HUES64 (cell line): ENCODE measurements at regions not wholly inside any gene's neighbourhood (a gene's known extent, or its start where the extent isn't known, plus 50 kb on each side); places are given as distances from the start of the nearest gene placed in this dataset.
"Not testable (repeated sequence)": the region's sequence is repeated elsewhere in the genome, so short reads cannot be mapped to it uniquely, and the experiment has no call there.

ENCODE experiments used
- H3K27ac ChIP-seq: 2 replicates; pipeline ENCODE4 v1.7.0; 2013; ENCODE audit warnings: low read depth, low read length, inconsistent platforms
- H3K27me3 ChIP-seq: 2 replicates; pipeline ENCODE4 v1.6.1; 2013; ENCODE audit warnings: mild to moderate bottlenecking, low read length; ENCODE audit not compliant: insufficient read depth
- H3K36me3 ChIP-seq: 2 replicates; pipeline ENCODE4 v1.6.1; 2013; ENCODE audit warnings: mild to moderate bottlenecking, low read length; ENCODE audit not compliant: insufficient read depth
- H3K4me1 ChIP-seq: 2 replicates; pipeline ENCODE4 v1.6.1; 2013; ENCODE audit warnings: mild to moderate bottlenecking, low read length, moderate library complexity; ENCODE audit not compliant: insufficient read depth
- H3K4me3 ChIP-seq: 2 replicates; pipeline ENCODE4 v1.5.1; 2013; ENCODE audit warnings: mild to moderate bottlenecking, low read length, moderate library complexity
- H3K9ac ChIP-seq: 2 replicates; pipeline ENCODE4 v1.6.1; 2013; ENCODE audit warnings: mild to moderate bottlenecking, low read depth, low read length
- H3K9me3 ChIP-seq: 2 replicates; pipeline ENCODE4 v1.6.1; 2013; ENCODE audit warnings: low read depth, low read length; ENCODE audit not compliant: insufficient read depth
- WGBS: fragments of 150-250, 120-280 bp; methylation state at CpG from one replicate; pipeline ENCODE4 v1.1.7; 2013; ENCODE audit warnings: missing lambda C conversion rate; 5-methylcytosine and 5-hydroxymethylcytosine counted together

- H3K9ac ChIP-seq = no peak overlapping the region
- no peaks in the 10 kb centered on the region for H3K36me3 ChIP-seq
- H3K4me1 ChIP-seq = no peaks in the 10 kb centered on the region
- no peaks in the 10 kb centered on the region for H3K27me3 ChIP-seq
- H3K4me3 ChIP-seq = no peak overlapping the region
- H3K9me3 ChIP-seq = no peaks in the 10 kb centered on the region
- no peak overlapping the region for H3K27ac ChIP-seq
- 96% methylated on average over 2 of the region's 2 CpGs for WGBS
These were observed 214.8 kb downstream of the EMP1 start for GRCh38 chr12:13411287-13411686.

- Histone ChIP-seq H3K4me1 (no peaks in the 10 kb centered on the region), H3K9me3 (no peaks in the 10 kb centered on the region), H3K36me3 (no peaks in the 10 kb centered on the region), H3K27me3 (no peaks in the 10 kb centered on the region), H3K4me3 (no peak overlapping the region), H3K27ac (no peak overlapping the region), H3K9ac (no peak overlapping the region)
- 92% methylated on average over 5 of the region's 5 CpGs for WGBS
These were observed 209.6 kb downstream of the EMP1 start for GRCh38 chr12:13405961-13406703.

- H3K9ac ChIP-seq = no peak overlapping the region
- no peaks in the 10 kb centered on the region for H3K9me3 ChIP-seq
- no peak overlapping the region for H3K4me3 ChIP-seq
- 84% methylated on average over 12 of the region's 13 CpGs for WGBS
- no peaks in the 10 kb centered on the region for H3K36me3 ChIP-seq
- no peaks in the 10 kb centered on the region for H3K4me1 ChIP-seq
- H3K27ac ChIP-seq = no peak overlapping the region
- H3K27me3 ChIP-seq = no peaks in the 10 kb centered on the region
These were observed 208.3 kb downstream of the EMP1 start for GRCh38 chr12:13404631-13405473.

- WGBS = 89% methylated on average over 6 of the region's 6 CpGs
These were observed 207.6 kb downstream of the EMP1 start for GRCh38 chr12:13404111-13404628.

GRCh38 chr12:13391375-13391774 lies 194.8 kb downstream of the EMP1 start:
- WGBS = 100% methylated on average over 2 of the region's 2 CpGs
- not testable (repeated sequence) for H3K27me3 ChIP-seq, H3K9ac ChIP-seq, H3K36me3 ChIP-seq, H3K27ac ChIP-seq, H3K4me3 ChIP-seq, H3K9me3 ChIP-seq, H3K4me1 ChIP-seq

More at GRCh38 chr12:13404111-13404628, 207.6 kb downstream of the EMP1 start:
- Histone ChIP-seq H3K9ac (no peak overlapping the region), H3K4me1 (no peaks in the 10 kb centered on the region), H3K36me3 (no peaks in the 10 kb centered on the region), H3K27me3 (no peaks in the 10 kb centered on the region), H3K27ac (no peak overlapping the region), H3K4me3 (no peak overlapping the region), H3K9me3 (no peaks in the 10 kb centered on the region)

GRCh38 chr12:13390918-13391317 lies 194.4 kb downstream of the EMP1 start:
- Histone ChIP-seq H3K4me1 (peaks cover 6% of the 10 kb centered on the region; the same call in 1 of the 2 replicates), H3K27me3 (no peaks in the 10 kb centered on the region), H3K36me3 (no peaks in the 10 kb centered on the region), H3K9me3 (no peaks in the 10 kb centered on the region), H3K27ac (no peak overlapping the region), H3K9ac (no peak overlapping the region), H3K4me3 (no peak overlapping the region)
- 90% methylated on average over 6 of the region's 7 CpGs for WGBS

GRCh38 chr12:13390381-13390861 lies 193.9 kb downstream of the EMP1 start:
- H3K27ac ChIP-seq = no peak overlapping the region
- H3K4me1 ChIP-seq = peaks cover 6% of the 10 kb centered on the region; the same call in 1 of the 2 replicates
- WGBS = 94% methylated on average over 9 of the region's 10 CpGs
- H3K36me3 ChIP-seq = no peaks in the 10 kb centered on the region
- no peak overlapping the region for H3K4me3 ChIP-seq
- no peak overlapping the region for H3K9ac ChIP-seq
- H3K9me3 ChIP-seq = no peaks in the 10 kb centered on the region
- H3K27me3 ChIP-seq = no peaks in the 10 kb centered on the region

- no peaks in the 10 kb centered on the region for H3K9me3 ChIP-seq
These were observed 190.6 kb downstream of the EMP1 start for GRCh38 chr12:13387101-13387500.

GRCh38 chr12:13386323-13387039 lies 190.0 kb downstream of the EMP1 start:
- no peak overlapping the region for H3K4me3 ChIP-seq
- peaks cover 12% of the 10 kb centered on the region; the same call in 1 of the 2 replicates for H3K4me1 ChIP-seq
- no peaks in the 10 kb centered on the region for H3K9me3 ChIP-seq
- 70% methylated on average over 3 of the region's 3 CpGs for WGBS
- no peaks in the 10 kb centered on the region for H3K27me3 ChIP-seq
- H3K9ac ChIP-seq = no peak overlapping the region
- H3K27ac ChIP-seq = no peak overlapping the region
- H3K36me3 ChIP-seq = no peaks in the 10 kb centered on the region

More at GRCh38 chr12:13387101-13387500, 190.6 kb downstream of the EMP1 start:
- Histone ChIP-seq H3K27me3 (no peaks in the 10 kb centered on the region), H3K4me3 (no peak overlapping the region), H3K27ac (no peak overlapping the region), H3K9ac (no peak overlapping the region), H3K4me1 (peaks cover 12% of the 10 kb centered on the region; the same call in 1 of the 2 replicates), H3K36me3 (no peaks in the 10 kb centered on the region)
- WGBS = 91% methylated on average over 5 of the region's 6 CpGs

- Histone ChIP-seq H3K27me3 (no peaks in the 10 kb centered on the region), H3K36me3 (no peaks in the 10 kb centered on the region), H3K27ac (no peak overlapping the region), H3K4me1 (peaks cover 12% of the 10 kb centered on the region; the same call in 1 of the 2 replicates), H3K4me3 (no peak overlapping the region), H3K9me3 (no peaks in the 10 kb centered on the region), H3K9ac (no peak overlapping the region)
- WGBS = 90% methylated on average over 3 of the region's 3 CpGs
These were observed 186.9 kb downstream of the EMP1 start for GRCh38 chr12:13383379-13383778.
